ENCODE measurements at regions not wholly inside any gene's neighbourhood (a gene's known extent, or its start where the extent isn't known, plus 50 kb on each side); places are given as distances from the start of the nearest gene placed in this dataset.

- no peak for TF ChIP-seq POLR2AphosphoS5 (IDR thresholded peaks at IDR 0.05; ENCODE audit: low read depth, low read length)
- no peak for TF ChIP-seq CTCF (IDR thresholded peaks at IDR 0.05)
- TF ChIP-seq, protein P1, sequence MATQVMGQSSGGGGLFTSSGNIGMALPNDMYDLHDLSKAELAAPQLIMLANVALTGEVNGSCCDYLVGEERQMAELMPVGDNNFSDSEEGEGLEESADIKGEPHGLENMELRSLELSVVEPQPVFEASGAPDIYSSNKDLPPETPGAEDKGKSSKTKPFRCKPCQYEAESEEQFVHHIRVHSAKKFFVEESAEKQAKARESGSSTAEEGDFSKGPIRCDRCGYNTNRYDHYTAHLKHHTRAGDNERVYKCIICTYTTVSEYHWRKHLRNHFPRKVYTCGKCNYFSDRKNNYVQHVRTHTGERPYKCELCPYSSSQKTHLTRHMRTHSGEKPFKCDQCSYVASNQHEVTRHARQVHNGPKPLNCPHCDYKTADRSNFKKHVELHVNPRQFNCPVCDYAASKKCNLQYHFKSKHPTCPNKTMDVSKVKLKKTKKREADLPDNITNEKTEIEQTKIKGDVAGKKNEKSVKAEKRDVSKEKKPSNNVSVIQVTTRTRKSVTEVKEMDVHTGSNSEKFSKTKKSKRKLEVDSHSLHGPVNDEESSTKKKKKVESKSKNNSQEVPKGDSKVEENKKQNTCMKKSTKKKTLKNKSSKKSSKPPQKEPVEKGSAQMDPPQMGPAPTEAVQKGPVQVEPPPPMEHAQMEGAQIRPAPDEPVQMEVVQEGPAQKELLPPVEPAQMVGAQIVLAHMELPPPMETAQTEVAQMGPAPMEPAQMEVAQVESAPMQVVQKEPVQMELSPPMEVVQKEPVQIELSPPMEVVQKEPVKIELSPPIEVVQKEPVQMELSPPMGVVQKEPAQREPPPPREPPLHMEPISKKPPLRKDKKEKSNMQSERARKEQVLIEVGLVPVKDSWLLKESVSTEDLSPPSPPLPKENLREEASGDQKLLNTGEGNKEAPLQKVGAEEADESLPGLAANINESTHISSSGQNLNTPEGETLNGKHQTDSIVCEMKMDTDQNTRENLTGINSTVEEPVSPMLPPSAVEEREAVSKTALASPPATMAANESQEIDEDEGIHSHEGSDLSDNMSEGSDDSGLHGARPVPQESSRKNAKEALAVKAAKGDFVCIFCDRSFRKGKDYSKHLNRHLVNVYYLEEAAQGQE (IDR thresholded peaks at IDR 0.05; ENCODE audit: insufficient read depth in 1 of 2, low read depth in 2 of 2, low read length in 1 of 2), result no peak
- TF ChIP-seq SIN3A (IDR thresholded peaks at IDR 0.05; ENCODE audit: borderline replicate concordance, insufficient read depth, low read depth, low read length), result no peak
- no peak for TF ChIP-seq TCF7L2 (IDR thresholded peaks at IDR 0.05; ENCODE audit: low read depth, low read length)
These were observed 209.5 kb upstream of the HAAO start for GRCh38 chr2:43001787-43002468.

Data from Panc1 (cell line).